Smooth muscle cell (in vitro differentiated cells): ENCODE measurements at regions not wholly inside any gene's neighbourhood (a gene's known extent, or its start where the extent isn't known, plus 50 kb on each side); places are given as distances from the start of the nearest gene placed in this dataset.
A peak's percentile ranks its signal among the peaks of the same experiment; 100 is the strongest.

ENCODE experiments used
- DNase-seq: peaks from one replicate; lab custom pipeline; 2025; ENCODE audit not compliant: unreplicated experiment; lab: John Stamatoyannopoulos, UW
- H2AFZ ChIP-seq: fragments of 200-600 bp; sonication (generic); 2 replicates; pipeline ENCODE4 v1.6.0; 2016; ENCODE audit warnings: antibody characterized with exemption, low read depth, mild to moderate bottlenecking
- H3F3A ChIP-seq: fragments of 200-600 bp; sonication (generic); 2 replicates; pipeline ENCODE4 v1.6.0; 2017; ENCODE audit warnings: antibody characterized with exemption, low read depth
- H3K27ac ChIP-seq: fragments of 200-600 bp; sonication (generic); 2 replicates; pipeline ENCODE4 v1.5.1; 2016; ENCODE audit warnings: low read depth, mild to moderate bottlenecking
- H3K27me3 ChIP-seq: fragments of 200-600 bp; sonication (generic); 2 replicates; pipeline ENCODE4 v1.6.1; 2016; ENCODE audit warnings: low read depth, mild to moderate bottlenecking
- H3K36me3 ChIP-seq: fragments of 200-600 bp; sonication (generic); 2 replicates; pipeline ENCODE4 v1.5.1; 2016; ENCODE audit warnings: low read depth
- H3K4me1 ChIP-seq: fragments of 200-600 bp; sonication (generic); 2 replicates; pipeline ENCODE4 v1.5.1; 2016; ENCODE audit warnings: low read depth
- H3K4me2 ChIP-seq: fragments of 200-600 bp; sonication (generic); 2 replicates; pipeline ENCODE4 v1.6.0; 2016; ENCODE audit warnings: mild to moderate bottlenecking
- H3K4me3 ChIP-seq: fragments of 200-600 bp; sonication (generic); 2 replicates; pipeline ENCODE4 v1.5.1; 2016; ENCODE audit warnings: mild to moderate bottlenecking
- H3K79me2 ChIP-seq: fragments of 200-600 bp; sonication (generic); 2 replicates; pipeline ENCODE4 v1.6.0; 2016; ENCODE audit warnings: low read depth, mild to moderate bottlenecking
- H3K9ac ChIP-seq: fragments of 200-600 bp; sonication (generic); 2 replicates; pipeline ENCODE4 v1.6.0; 2016; ENCODE audit warnings: low read depth
- H3K9me3 ChIP-seq: fragments of 200-600 bp; sonication (generic); replicated peaks from 2 replicates; pipeline ENCODE4 v1.5.1; 2016; ENCODE audit warnings: low read depth
- H4K20me1 ChIP-seq: fragments of 200-600 bp; sonication (generic); 2 replicates; pipeline ENCODE4 v1.6.0; 2016; ENCODE audit warnings: low read depth
- WGBS: methylation state at CpG from one replicate; pipeline ENCODE4 v1.1.7; 2016; ENCODE audit warnings: low lambda C conversion rate; 5-methylcytosine and 5-hydroxymethylcytosine counted together
- TF ChIP-seq, protein P1 (sequence below): fragments of 200-600 bp; sonication (generic); IDR thresholded peaks from 2 replicates; pipeline ENCODE4 v1.5.1; 2017; ENCODE audit warnings: borderline replicate concordance, mild to moderate bottlenecking, antibody characterized with exemption; ENCODE audit not compliant: insufficient read depth, poor library complexity, severe bottlenecking

DNA sequence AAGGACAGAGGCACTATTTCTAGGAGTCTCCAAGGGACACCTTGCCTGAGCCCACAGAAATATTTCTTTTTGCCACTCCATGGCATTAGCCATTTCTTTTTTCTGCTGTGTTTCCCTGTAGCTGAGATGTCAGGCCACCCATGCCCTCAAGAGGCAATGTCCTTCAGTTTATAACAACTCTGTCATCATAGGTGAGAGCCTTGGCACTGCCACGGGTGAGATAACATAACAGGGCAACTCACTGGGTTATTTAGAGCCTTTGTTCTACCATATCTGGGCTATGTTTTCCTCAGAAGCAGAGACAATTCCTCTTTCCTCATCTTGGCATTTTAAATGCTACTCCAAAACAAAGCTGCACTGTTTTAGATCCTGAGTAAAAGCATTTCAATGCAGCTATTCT is 99.9 kb upstream of the MAOA start:
- no peak for DNase-seq
- no peak overlapping the region for H3K27ac ChIP-seq
- peaks cover 12% of the 10 kb centered on the region for H3K4me1 ChIP-seq
- H3K9me3 ChIP-seq, result no peaks in the 10 kb centered on the region
- H3K4me3 ChIP-seq, result no peak overlapping the region
- no peaks in the 10 kb centered on the region for H3K36me3 ChIP-seq
- H4K20me1 ChIP-seq, result no peaks in the 10 kb centered on the region
- H3K79me2 ChIP-seq, result no peaks in the 10 kb centered on the region
- WGBS, result 82% methylated on average over 1 of the region's 1 CpG
- TF ChIP-seq, protein P1, sequence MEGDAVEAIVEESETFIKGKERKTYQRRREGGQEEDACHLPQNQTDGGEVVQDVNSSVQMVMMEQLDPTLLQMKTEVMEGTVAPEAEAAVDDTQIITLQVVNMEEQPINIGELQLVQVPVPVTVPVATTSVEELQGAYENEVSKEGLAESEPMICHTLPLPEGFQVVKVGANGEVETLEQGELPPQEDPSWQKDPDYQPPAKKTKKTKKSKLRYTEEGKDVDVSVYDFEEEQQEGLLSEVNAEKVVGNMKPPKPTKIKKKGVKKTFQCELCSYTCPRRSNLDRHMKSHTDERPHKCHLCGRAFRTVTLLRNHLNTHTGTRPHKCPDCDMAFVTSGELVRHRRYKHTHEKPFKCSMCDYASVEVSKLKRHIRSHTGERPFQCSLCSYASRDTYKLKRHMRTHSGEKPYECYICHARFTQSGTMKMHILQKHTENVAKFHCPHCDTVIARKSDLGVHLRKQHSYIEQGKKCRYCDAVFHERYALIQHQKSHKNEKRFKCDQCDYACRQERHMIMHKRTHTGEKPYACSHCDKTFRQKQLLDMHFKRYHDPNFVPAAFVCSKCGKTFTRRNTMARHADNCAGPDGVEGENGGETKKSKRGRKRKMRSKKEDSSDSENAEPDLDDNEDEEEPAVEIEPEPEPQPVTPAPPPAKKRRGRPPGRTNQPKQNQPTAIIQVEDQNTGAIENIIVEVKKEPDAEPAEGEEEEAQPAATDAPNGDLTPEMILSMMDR, result no peak
- no peak overlapping the region for H3K9ac ChIP-seq
- H3K4me2 ChIP-seq, result no peak overlapping the region
- H3F3A ChIP-seq, result no peaks in the 10 kb centered on the region
- H3K27me3 ChIP-seq, result no peaks in the 10 kb centered on the region
- peak overlapping the region; percentile 44 for H2AFZ ChIP-seq

DNA sequence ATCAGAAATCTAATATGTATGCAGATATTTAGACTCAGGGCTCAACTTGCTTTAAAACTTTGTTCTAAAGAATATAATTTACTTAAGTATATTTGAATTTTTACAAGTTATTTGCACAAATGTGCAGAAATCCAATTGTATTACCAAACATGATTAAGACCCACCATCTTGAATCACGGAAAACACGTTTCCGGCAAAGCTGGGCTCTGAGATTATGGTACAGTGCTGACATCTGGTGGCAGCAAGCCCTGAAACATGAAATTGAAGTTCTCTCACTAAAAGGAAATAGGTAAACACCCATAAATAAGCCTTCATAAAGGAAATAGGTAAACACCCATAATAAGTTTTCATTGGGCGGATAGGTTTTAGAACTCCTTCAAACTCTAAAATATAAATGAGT is 98.3 kb upstream of the MAOA start:
- Histone ChIP-seq H3K9me3 (no peaks in the 10 kb centered on the region), H4K20me1 (no peaks in the 10 kb centered on the region), H2AFZ (peak overlapping the region; percentile 91), H3F3A (no peaks in the 10 kb centered on the region), H3K4me3 (no peak overlapping the region), H3K4me1 (peaks cover 12% of the 10 kb centered on the region), H3K36me3 (no peaks in the 10 kb centered on the region), H3K27ac (no peak overlapping the region), H3K9ac (no peak overlapping the region), H3K27me3 (no peaks in the 10 kb centered on the region), H3K4me2 (peak overlapping the region; percentile 46), H3K79me2 (no peaks in the 10 kb centered on the region)
- DNase-seq, result no peak
- TF ChIP-seq, protein P1, result peak; percentile 88
- WGBS, result 14% methylated on average over 4 of the region's 4 CpGs

DNA sequence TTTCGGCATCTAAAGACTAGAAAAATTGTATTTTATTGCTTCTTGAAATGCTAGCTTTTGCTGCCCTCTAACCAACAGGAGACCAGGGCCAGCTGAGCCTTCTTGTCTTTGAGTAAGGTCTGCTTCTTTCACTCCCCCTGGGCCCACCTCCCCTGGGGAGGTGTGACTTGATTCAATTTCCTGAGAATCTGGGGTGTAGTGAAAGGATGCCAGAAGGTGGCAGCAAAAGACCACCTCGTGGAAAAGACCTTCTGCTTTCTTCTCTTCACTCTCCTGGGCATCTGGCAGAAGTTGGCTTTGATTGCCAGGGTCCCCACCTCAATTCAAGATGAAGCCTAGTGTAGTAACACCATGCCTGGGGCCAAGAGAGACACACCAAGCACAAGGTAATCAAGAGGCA is 96.5 kb upstream of the MAOA start:
- Histone ChIP-seq H3K27me3 (no peaks in the 10 kb centered on the region), H3K4me3 (no peak overlapping the region), H3K4me2 (no peak overlapping the region), H3K79me2 (no peaks in the 10 kb centered on the region), H3F3A (no peaks in the 10 kb centered on the region), H2AFZ (no peak overlapping the region), H4K20me1 (no peaks in the 10 kb centered on the region), H3K4me1 (peaks cover 12% of the 10 kb centered on the region), H3K27ac (no peak overlapping the region), H3K36me3 (no peaks in the 10 kb centered on the region), H3K9ac (no peak overlapping the region), H3K9me3 (no peaks in the 10 kb centered on the region)
- DNase-seq, result no peak
- 44% methylated on average over 2 of the region's 2 CpGs for WGBS
- TF ChIP-seq, protein P1, result peak; percentile 64

DNA sequence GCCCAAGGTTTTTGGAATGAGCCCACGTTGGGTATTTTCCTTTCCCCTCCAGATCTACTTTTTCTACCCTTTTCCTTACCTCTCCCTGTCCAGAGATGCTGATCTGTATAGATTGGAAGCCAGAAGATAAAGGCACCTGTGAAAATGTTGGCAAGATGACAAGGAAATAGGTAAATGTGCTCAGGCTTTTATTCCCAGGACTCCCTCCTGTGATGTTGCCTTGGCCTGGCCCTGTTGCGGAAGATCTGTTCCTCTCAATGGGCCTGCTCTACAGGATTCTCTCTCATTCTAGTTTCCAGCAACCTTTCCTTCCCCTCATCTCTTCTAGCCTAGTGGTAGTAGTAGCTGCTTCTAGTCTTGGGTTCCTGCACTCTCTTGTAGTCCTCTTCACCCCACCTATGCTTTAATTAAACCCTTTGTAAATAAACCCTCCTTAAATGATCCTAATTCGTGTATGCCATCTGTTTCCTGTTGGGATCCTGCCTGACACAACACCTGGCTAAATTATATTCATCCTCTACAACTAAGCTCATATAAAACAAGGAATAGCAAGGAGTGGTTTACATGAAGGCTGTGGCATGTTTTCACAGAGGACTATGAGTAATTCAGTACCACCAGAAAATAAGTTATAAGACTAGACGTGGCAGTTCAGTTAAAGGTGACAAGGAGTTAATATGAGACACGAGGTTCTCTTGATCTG is 95.7 kb upstream of the MAOA start:
- Histone ChIP-seq H3K4me3 (no peak overlapping the region), H3K27ac (no peak overlapping the region), H3K9me3 (no peaks in the 10 kb centered on the region), H3K4me2 (no peak overlapping the region), H3F3A (no peaks in the 10 kb centered on the region), H2AFZ (no peak overlapping the region), H3K36me3 (no peaks in the 10 kb centered on the region), H3K4me1 (peaks cover 12% of the 10 kb centered on the region), H3K27me3 (no peaks in the 10 kb centered on the region), H3K9ac (no peak overlapping the region), H4K20me1 (no peaks in the 10 kb centered on the region), H3K79me2 (no peaks in the 10 kb centered on the region)
- WGBS, result 85% methylated on average over 5 of the region's 5 CpGs
- TF ChIP-seq, protein P1, result no peak
- DNase-seq, result no peak
